WERI-Rb-1 (cell line): ENCODE measurements at regions not wholly inside any gene's neighbourhood (a gene's known extent, or its start where the extent isn't known, plus 50 kb on each side); places are given as distances from the start of the nearest gene placed in this dataset.

Experiments used
- DNase-seq: peaks from one replicate; pipeline ENCODE4 v3.0.0-alpha.2; 2020
- H3K27ac ChIP-seq: fragments of 250-450 bp; sonication (Bioruptor Pico); 2 replicates; pipeline ENCODE4 v1.5.1; 2020; ENCODE audit warnings: mild to moderate bottlenecking, moderate library complexity
- H3K27me3 ChIP-seq: fragments of 250-450 bp; sonication (Bioruptor Pico); 2 replicates; pipeline ENCODE4 v1.5.1; 2021; ENCODE audit warnings: mild to moderate bottlenecking, low read depth, moderate library complexity; ENCODE audit not compliant: insufficient read depth, severe bottlenecking
- H3K36me3 ChIP-seq: fragments of 250-450 bp; sonication (Bioruptor Pico); 2 replicates; pipeline ENCODE4 v1.5.1; 2020; ENCODE audit warnings: mild to moderate bottlenecking, moderate library complexity
- H3K4me3 ChIP-seq: 2 replicates; pipeline ENCODE4 v1.5.1; 2011; ENCODE audit warnings: low read depth, mild to moderate bottlenecking, control low read depth, low read length
- H3K9me3 ChIP-seq: fragments of 250-450 bp; sonication (Bioruptor Pico); 2 replicates; pipeline ENCODE4 v1.5.1; 2021; ENCODE audit warnings: mild to moderate bottlenecking, moderate library complexity; ENCODE audit not compliant: severe bottlenecking
- TF ChIP-seq, protein P1 (sequence below): IDR thresholded peaks from 2 replicates; pipeline ENCODE4 v1.5.1; 2011; ENCODE audit warnings: low read depth, mild to moderate bottlenecking, control low read depth, inconsistent platforms, low read length

GRCh38 chr15:95565016-95565600 lies 765.4 kb upstream of the NR2F2 start:
- TF ChIP-seq, protein P1, sequence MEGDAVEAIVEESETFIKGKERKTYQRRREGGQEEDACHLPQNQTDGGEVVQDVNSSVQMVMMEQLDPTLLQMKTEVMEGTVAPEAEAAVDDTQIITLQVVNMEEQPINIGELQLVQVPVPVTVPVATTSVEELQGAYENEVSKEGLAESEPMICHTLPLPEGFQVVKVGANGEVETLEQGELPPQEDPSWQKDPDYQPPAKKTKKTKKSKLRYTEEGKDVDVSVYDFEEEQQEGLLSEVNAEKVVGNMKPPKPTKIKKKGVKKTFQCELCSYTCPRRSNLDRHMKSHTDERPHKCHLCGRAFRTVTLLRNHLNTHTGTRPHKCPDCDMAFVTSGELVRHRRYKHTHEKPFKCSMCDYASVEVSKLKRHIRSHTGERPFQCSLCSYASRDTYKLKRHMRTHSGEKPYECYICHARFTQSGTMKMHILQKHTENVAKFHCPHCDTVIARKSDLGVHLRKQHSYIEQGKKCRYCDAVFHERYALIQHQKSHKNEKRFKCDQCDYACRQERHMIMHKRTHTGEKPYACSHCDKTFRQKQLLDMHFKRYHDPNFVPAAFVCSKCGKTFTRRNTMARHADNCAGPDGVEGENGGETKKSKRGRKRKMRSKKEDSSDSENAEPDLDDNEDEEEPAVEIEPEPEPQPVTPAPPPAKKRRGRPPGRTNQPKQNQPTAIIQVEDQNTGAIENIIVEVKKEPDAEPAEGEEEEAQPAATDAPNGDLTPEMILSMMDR: no peak
- H3K9me3 ChIP-seq: no peaks in the 10 kb centered on the region
- no peak for DNase-seq
- H3K4me3 ChIP-seq: no peak overlapping the region
- H3K27me3 ChIP-seq: no peaks in the 10 kb centered on the region
- no peak overlapping the region for H3K27ac ChIP-seq
- no peaks in the 10 kb centered on the region for H3K36me3 ChIP-seq

DNA sequence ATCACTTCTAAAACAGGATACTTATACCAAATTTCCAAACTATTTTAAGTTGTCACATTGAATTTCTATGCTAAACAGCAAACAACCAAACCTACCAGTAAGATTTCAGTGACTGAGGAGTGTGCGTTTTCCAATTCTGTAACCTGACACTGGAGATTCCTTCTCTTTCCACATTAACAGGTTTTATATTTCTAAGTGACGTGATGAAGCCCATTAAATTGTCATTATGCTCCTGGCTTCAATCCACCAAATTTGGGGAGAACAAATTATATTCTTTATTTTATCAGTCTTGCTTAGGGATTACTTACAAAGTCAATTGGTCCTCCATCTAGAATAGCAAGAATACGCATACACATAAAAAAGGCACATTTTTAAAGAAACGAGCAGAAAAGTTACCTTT lies 764.8 kb upstream of the NR2F2 start:
- Histone ChIP-seq H3K27me3 (no peaks in the 10 kb centered on the region), H3K27ac (no peak overlapping the region), H3K36me3 (no peaks in the 10 kb centered on the region), H3K4me3 (no peak overlapping the region), H3K9me3 (no peaks in the 10 kb centered on the region)
- TF ChIP-seq, protein P1: no peak
- DNase-seq: no peak

GRCh38 chr15:95567686-95568085 lies 762.8 kb upstream of the NR2F2 start:
- TF ChIP-seq, protein P1: no peak
- no peak for DNase-seq

GRCh38 chr15:95574053-95574452 lies 756.4 kb upstream of the NR2F2 start:
- H3K36me3 ChIP-seq: no peaks in the 10 kb centered on the region
- no peak overlapping the region for H3K27ac ChIP-seq
- no peak for DNase-seq
- no peaks in the 10 kb centered on the region for H3K27me3 ChIP-seq
- H3K4me3 ChIP-seq: no peak overlapping the region
- TF ChIP-seq, protein P1: no peak
- H3K9me3 ChIP-seq: peaks cover 6% of the 10 kb centered on the region

More at GRCh38 chr15:95567686-95568085, 762.8 kb upstream of the NR2F2 start:
- Histone ChIP-seq H3K9me3 (peaks cover 6% of the 10 kb centered on the region), H3K27ac (no peak overlapping the region), H3K36me3 (no peaks in the 10 kb centered on the region), H3K4me3 (no peak overlapping the region), H3K27me3 (no peaks in the 10 kb centered on the region)

GRCh38 chr15:95577927-95578326 lies 752.6 kb upstream of the NR2F2 start:
- TF ChIP-seq, protein P1: no peak
- Histone ChIP-seq H3K36me3 (no peaks in the 10 kb centered on the region), H3K4me3 (no peak overlapping the region), H3K27ac (no peak overlapping the region), H3K9me3 (no peaks in the 10 kb centered on the region), H3K27me3 (no peaks in the 10 kb centered on the region)
- DNase-seq: no peak

DNA sequence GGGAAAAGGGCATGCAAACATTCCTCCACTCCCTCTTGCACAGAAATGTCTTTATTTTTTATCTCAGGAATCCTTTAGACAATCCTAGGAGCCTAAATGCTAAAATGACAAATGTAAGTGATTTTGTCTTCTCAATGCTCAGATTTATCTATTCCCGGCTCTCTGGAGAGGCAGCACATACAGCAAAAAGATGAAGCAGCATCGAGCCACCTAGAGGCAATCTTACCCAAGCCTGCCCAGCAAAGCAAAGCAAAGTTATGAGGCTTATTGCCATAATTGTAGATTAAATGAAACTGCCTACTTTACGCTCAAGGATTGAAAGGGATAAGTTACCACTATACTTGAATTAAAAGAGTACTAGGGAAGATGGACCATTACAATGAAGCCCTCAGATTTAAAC lies 750.4 kb upstream of the NR2F2 start:
- TF ChIP-seq, protein P1: 0 out of 2 replicates have a peak, but pooled peaks have one; percentile 8
- no peaks in the 10 kb centered on the region for H3K27me3 ChIP-seq
- no peaks in the 10 kb centered on the region for H3K36me3 ChIP-seq
- no peaks in the 10 kb centered on the region for H3K9me3 ChIP-seq
- DNase-seq: no peak
- H3K4me3 ChIP-seq: no peak overlapping the region
- no peak overlapping the region for H3K27ac ChIP-seq
